Pancreas (tissue), 10 donors: ENCODE measurements at regions not wholly inside any gene's neighbourhood (a gene's known extent, or its start where the extent isn't known, plus 50 kb on each side); places are given as distances from the start of the nearest gene placed in this dataset.

Experiments used
- ATAC-seq, 4 donors: fragments of 200-7000 bp; cut with Tn5 transposase; one replicate each; pipeline versions ENCODE4 v1.8.0 to v1.9.1; 2020; ENCODE audit warnings: mild to moderate bottlenecking in 4 of 4, moderate library complexity in 4 of 4
- DNase-seq, 6 donors: peaks; one replicate each; pipeline ENCODE4 v3.0.0-alpha.2; 2020
- FAIRE-seq: peaks from 2 replicates; lab custom pipeline; 2012; peaks lifted over from hg19 to GRCh38; lab: Jason Lieb, UNC
- H3K27ac ChIP-seq, 4 donors: fragments of 200-600 bp; sonication (generic); 1 replicate in 3 of 4; 2 replicates in 1 of 4; pipeline versions ENCODE4 v1.5.0 to v1.8.0; 2020
- H3K27me3 ChIP-seq, 4 donors: fragments of 200-600 bp; one replicate each; pipeline ENCODE4 v1.8.0; 2021
- H3K36me3 ChIP-seq, 3 donors: fragments of 200-600 bp; sonication (generic) in 1 of 3; one replicate each; pipeline versions ENCODE4 v1.5.0 to v1.8.0; 2020 to 2021
- H3K4me1 ChIP-seq, 3 donors: fragments of 200-600 bp; one replicate each; pipeline ENCODE4 v1.8.0; 2021
- H3K4me3 ChIP-seq, 4 donors: fragments of 200-600 bp; sonication (generic) in 2 of 4; one replicate each; pipeline versions ENCODE4 v1.5.0 to v1.8.0; 2020 to 2021
- H3K9me3 ChIP-seq, 4 donors: fragments of 200-600 bp; one replicate each; pipeline ENCODE4 v1.8.0; 2021
- CTCF ChIP-seq, 4 donors: fragments of 200-600 bp; sonication (generic) in 3 of 4; IDR thresholded peaks; one replicate each; pipeline versions ENCODE4 v1.5.0 to v1.8.0; 2021; ENCODE audit warnings: antibody characterized with exemption in 4 of 4
- WGBS, 2 donors: extraction: QIAGEN DNeasy Blood & Tissue Kit; methylation state at CpG; one replicate each; pipeline ENCODE4 v1.1.7; 2013; 5-methylcytosine and 5-hydroxymethylcytosine counted together
- intact Hi-C, 3 donors: fragments of 100-400 bp; cut with DNase I; formaldehyde crosslinking; loops; one replicate each; pipeline versions ENCODE4 v1.11.1 to v1.14.2; 2022
- donor health status: healthy with polysubstance abuse.
- donor health status: DM: no; HTN: no; CAD: no; lungs with moderate emphysema.
- donor health status: DM: no; HTN: no; CAD: no.
- donor health status: control.
- donor health status: control.
- donor health status: Bipolar disorder and iron deficiency.
- donor health status: DM: yes; HTN: yes; CAD: no.
- donor health status: DM: no; HTN: no; CAD: no.
- donor health status: DM: no; HTN: no; CAD: no.
- donor health status: DM: yes; HTN: yes; CAD: no.

DNA sequence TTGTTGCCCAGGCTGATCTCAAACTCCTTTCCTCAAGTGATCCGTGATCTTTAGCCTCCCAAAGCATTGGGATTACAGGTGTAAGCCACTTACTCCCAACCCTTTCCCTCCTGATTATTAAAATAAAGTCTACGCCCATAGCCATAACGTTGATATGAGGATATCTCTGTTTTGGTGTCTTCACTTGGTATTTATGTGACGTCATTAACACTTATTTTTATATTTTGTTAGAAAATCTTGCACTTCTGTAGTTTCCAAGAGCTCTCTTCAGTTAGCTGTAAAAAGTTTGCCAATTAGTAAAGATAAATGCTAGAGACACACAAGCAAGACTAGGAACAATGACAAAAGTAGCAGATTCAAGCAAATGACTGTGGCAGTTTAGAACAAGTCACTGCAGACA is 115.6 kb upstream of the HSF2 start:
- H3K4me1 ChIP-seq = no peaks in the 10 kb centered on the region
- no peak for TF ChIP-seq CTCF (IDR thresholded peaks at IDR 0.05)
- no peaks in the 10 kb centered on the region for H3K36me3 ChIP-seq
- no peaks in the 10 kb centered on the region for H3K27me3 ChIP-seq
- intact Hi-C loops = no loop called here
- H3K27ac ChIP-seq = no peak overlapping the region
- 71 to 72% methylated on average over 4 of the region's 4 CpGs for WGBS, 2 donors
- ATAC-seq (no peak), FAIRE-seq (no peak), DNase-seq (no peak)
- no peaks in the 10 kb centered on the region for H3K9me3 ChIP-seq
- no peak overlapping the region for H3K4me3 ChIP-seq

DNA sequence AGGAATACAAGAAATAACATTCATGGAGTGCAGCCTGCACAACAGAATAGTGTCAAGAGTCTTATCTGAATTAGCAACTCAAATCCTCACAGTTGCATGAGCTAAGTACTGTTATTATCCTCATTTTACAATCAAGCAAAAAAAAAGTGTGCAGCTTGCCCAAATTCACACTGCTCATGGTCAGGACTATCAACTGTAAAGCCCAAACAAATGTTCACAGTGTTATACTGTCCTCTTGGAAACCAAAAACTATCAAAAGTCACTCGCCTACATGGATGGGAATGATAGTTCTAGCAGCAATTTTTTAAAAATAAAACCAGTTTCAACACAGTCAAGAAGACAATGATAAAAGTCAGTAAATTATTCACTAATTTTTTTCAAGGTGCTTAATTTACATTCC is 114.6 kb upstream of the HSF2 start:
- no peaks in the 10 kb centered on the region for H3K9me3 ChIP-seq
- intact Hi-C loops = no loop called here
- H3K36me3 ChIP-seq = no peaks in the 10 kb centered on the region
- TF ChIP-seq CTCF (IDR thresholded peaks at IDR 0.05) = no peak
- ATAC-seq (no peak), FAIRE-seq (no peak), DNase-seq (no peak)
- no peak overlapping the region for H3K27ac ChIP-seq
- no peak overlapping the region for H3K4me3 ChIP-seq
- no peaks in the 10 kb centered on the region for H3K4me1 ChIP-seq
- 79 to 82% methylated on average over 1 of the region's 1 CpG for WGBS, 2 donors
- no peaks in the 10 kb centered on the region for H3K27me3 ChIP-seq

DNA sequence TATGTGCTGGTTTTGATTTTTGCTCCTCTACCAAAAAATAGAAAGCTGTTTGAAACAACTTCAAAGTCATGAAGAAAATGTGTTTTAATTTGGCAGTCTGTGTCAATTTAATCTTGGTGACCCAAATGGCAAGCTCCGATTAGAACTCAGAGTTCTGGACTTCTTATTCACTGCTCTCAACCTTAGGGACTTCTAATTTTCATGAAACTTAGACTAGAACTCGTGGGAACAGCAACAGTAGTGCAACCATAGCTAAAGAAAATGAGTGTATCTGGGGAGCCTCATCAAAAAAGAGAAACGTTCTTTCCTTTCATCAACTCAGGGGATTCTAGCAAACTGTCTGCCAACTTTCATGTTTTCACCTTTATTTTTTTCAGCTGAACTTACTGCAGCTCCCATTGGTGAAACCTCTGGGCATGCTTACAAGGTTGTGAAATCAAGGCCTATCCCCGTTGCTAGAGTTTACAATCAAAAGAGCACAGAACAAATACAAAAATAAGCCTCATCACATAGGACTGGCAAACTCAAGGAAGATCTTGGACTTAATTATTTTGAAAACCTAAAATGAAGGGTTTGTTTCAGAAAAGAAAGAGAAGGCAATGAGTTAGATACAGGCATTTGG is 114.0 kb upstream of the HSF2 start:
- Histone ChIP-seq H3K9me3 (no peaks in the 10 kb centered on the region), H3K27me3 (no peaks in the 10 kb centered on the region), H3K27ac (no peak overlapping the region), H3K4me3 (no peak overlapping the region), H3K4me1 (no peaks in the 10 kb centered on the region), H3K36me3 (no peaks in the 10 kb centered on the region)
- ATAC-seq (peak in 1 of 4 donors; percentile 23), FAIRE-seq (no peak), DNase-seq (no peak)
- 53 to 57% methylated on average over 4 of the region's 4 CpGs for WGBS, 2 donors
- intact Hi-C loops = no loop called here
- TF ChIP-seq CTCF (IDR thresholded peaks at IDR 0.05) = no peak

GRCh38 chr6:122286512-122286911 is 112.9 kb upstream of the HSF2 start:
- H3K27me3 ChIP-seq = no peaks in the 10 kb centered on the region
- H3K36me3 ChIP-seq = no peaks in the 10 kb centered on the region
- no peak overlapping the region for H3K4me3 ChIP-seq
- H3K27ac ChIP-seq = no peak overlapping the region
- TF ChIP-seq CTCF (IDR thresholded peaks at IDR 0.05) = no peak
- no peaks in the 10 kb centered on the region for H3K4me1 ChIP-seq
- intact Hi-C loops = no loop called here
- DNase-seq = no peak
- peak in 1 of 4 donors; percentile 34 for ATAC-seq
- H3K9me3 ChIP-seq = no peaks in the 10 kb centered on the region
- no peak for FAIRE-seq

GRCh38 chr6:122289762-122290539 is 109.5 kb upstream of the HSF2 start:
- H3K36me3 ChIP-seq = no peaks in the 10 kb centered on the region
- FAIRE-seq = no peak
- no peak for ATAC-seq
- DNase-seq = no peak
- H3K4me3 ChIP-seq = no peak overlapping the region
- no peak for TF ChIP-seq CTCF (IDR thresholded peaks at IDR 0.05)
- H3K27me3 ChIP-seq = no peaks in the 10 kb centered on the region
- WGBS, 2 donors = 73 to 75% methylated on average over 4 of the region's 4 CpGs
- H3K4me1 ChIP-seq = no peaks in the 10 kb centered on the region
- H3K27ac ChIP-seq = no peak overlapping the region
- H3K9me3 ChIP-seq = no peaks in the 10 kb centered on the region
- intact Hi-C loops = no loop called here
